ENCODE measurements at regions not wholly inside any gene's neighbourhood (a gene's known extent, or its start where the extent isn't known, plus 50 kb on each side); places are given as distances from the start of the nearest gene placed in this dataset.
"Not testable (repeated sequence)": the region's sequence is repeated elsewhere in the genome, so short reads cannot be mapped to it uniquely, and the experiment has no call there.

GRCh38 chr15:96851613-96852012 lies 521.1 kb downstream of the NR2F2 start:
- peaks cover 31% of the 10 kb centered on the region for H3K9me3 ChIP-seq (ENCODE audit: low read length)
- no peaks in the 10 kb centered on the region for H3K4me1 ChIP-seq (ENCODE audit: low read length)
- H3K36me3 ChIP-seq (ENCODE audit: insufficient read depth, low read length), result no peaks in the 10 kb centered on the region
- H2AFZ ChIP-seq (ENCODE audit: low read length), result no peak overlapping the region
- no peaks in the 10 kb centered on the region for H3K9me2 ChIP-seq (replicated peaks; ENCODE audit: insufficient read depth, low read length)
- no peak for DNase-seq
- H3K27ac ChIP-seq (ENCODE audit: low read length), result no peak overlapping the region
- H3K4me2 ChIP-seq (ENCODE audit: low read depth, low read length, poor library complexity, severe bottlenecking), result no peak overlapping the region
- H3K27me3 ChIP-seq (ENCODE audit: low read length), result no peaks in the 10 kb centered on the region
- H3K79me2 ChIP-seq (ENCODE audit: low read length), result no peaks in the 10 kb centered on the region
- no peak overlapping the region for H3K4me3 ChIP-seq (ENCODE audit: low read length)
- H3K9ac ChIP-seq (ENCODE audit: low read length), result no peak overlapping the region
- no peaks in the 10 kb centered on the region for H4K20me1 ChIP-seq (ENCODE audit: insufficient read depth, low read depth, low read length)

GRCh38 chr15:96858694-96859093 lies 528.2 kb downstream of the NR2F2 start:
- no peaks in the 10 kb centered on the region for H3K4me1 ChIP-seq (ENCODE audit: low read length)
- peaks cover 26% of the 10 kb centered on the region for H3K9me3 ChIP-seq (ENCODE audit: low read length)
- H3K79me2 ChIP-seq (ENCODE audit: low read length), result no peaks in the 10 kb centered on the region
- no peaks in the 10 kb centered on the region for H3K9me2 ChIP-seq (replicated peaks; ENCODE audit: insufficient read depth, low read length)
- no peaks in the 10 kb centered on the region for H3K36me3 ChIP-seq (ENCODE audit: insufficient read depth, low read length)
- no peak overlapping the region for H3K9ac ChIP-seq (ENCODE audit: low read length)
- no peak overlapping the region for H3K4me2 ChIP-seq (ENCODE audit: low read depth, low read length, poor library complexity, severe bottlenecking)
- H2AFZ ChIP-seq (ENCODE audit: low read length), result no peak overlapping the region
- no peak overlapping the region for H3K27ac ChIP-seq (ENCODE audit: low read length)
- no peak overlapping the region for H3K4me3 ChIP-seq (ENCODE audit: low read length)
- no peaks in the 10 kb centered on the region for H4K20me1 ChIP-seq (ENCODE audit: insufficient read depth, low read depth, low read length)
- DNase-seq, result no peak
- H3K27me3 ChIP-seq (ENCODE audit: low read length), result no peaks in the 10 kb centered on the region

GRCh38 chr15:96860741-96861140 lies 530.2 kb downstream of the NR2F2 start:
- H2AFZ ChIP-seq (ENCODE audit: low read length), result no peak overlapping the region
- H3K79me2 ChIP-seq (ENCODE audit: low read length), result no peaks in the 10 kb centered on the region
- no peaks in the 10 kb centered on the region for H3K27me3 ChIP-seq (ENCODE audit: low read length)
- no peak overlapping the region for H3K4me2 ChIP-seq (ENCODE audit: low read depth, low read length, poor library complexity, severe bottlenecking)
- no peaks in the 10 kb centered on the region for H3K36me3 ChIP-seq (ENCODE audit: insufficient read depth, low read length)
- no peaks in the 10 kb centered on the region for H4K20me1 ChIP-seq (ENCODE audit: insufficient read depth, low read depth, low read length)
- H3K4me1 ChIP-seq (ENCODE audit: low read length), result no peaks in the 10 kb centered on the region
- H3K9ac ChIP-seq (ENCODE audit: low read length), result no peak overlapping the region
- no peak for DNase-seq
- peaks cover 29% of the 10 kb centered on the region for H3K9me3 ChIP-seq (ENCODE audit: low read length)
- H3K9me2 ChIP-seq (replicated peaks; ENCODE audit: insufficient read depth, low read length), result no peaks in the 10 kb centered on the region
- H3K4me3 ChIP-seq (ENCODE audit: low read length), result no peak overlapping the region
- H3K27ac ChIP-seq (ENCODE audit: low read length), result no peak overlapping the region

GRCh38 chr15:96867992-96868391 lies 537.5 kb downstream of the NR2F2 start:
- no peak for DNase-seq

GRCh38 chr15:96869122-96869521 lies 538.6 kb downstream of the NR2F2 start:
- Histone ChIP-seq H3K4me2 (ENCODE audit: low read depth, low read length, poor library complexity, severe bottlenecking) (no peak overlapping the region), H3K36me3 (ENCODE audit: insufficient read depth, low read length) (no peaks in the 10 kb centered on the region), H3K4me1 (ENCODE audit: low read length) (no peaks in the 10 kb centered on the region), H3K79me2 (ENCODE audit: low read length) (no peaks in the 10 kb centered on the region), H3K9me3 (ENCODE audit: low read length) (peaks cover 21% of the 10 kb centered on the region), H2AFZ (ENCODE audit: low read length) (no peak overlapping the region), H3K9ac (ENCODE audit: low read length) (no peak overlapping the region), H3K27me3 (ENCODE audit: low read length) (no peaks in the 10 kb centered on the region), H3K27ac (ENCODE audit: low read length) (no peak overlapping the region), H3K9me2 (replicated peaks; ENCODE audit: insufficient read depth, low read length) (no peaks in the 10 kb centered on the region), H3K4me3 (ENCODE audit: low read length) (no peak overlapping the region), H4K20me1 (ENCODE audit: insufficient read depth, low read depth, low read length) (no peaks in the 10 kb centered on the region)
- no peak for DNase-seq

More at GRCh38 chr15:96867992-96868391, 537.5 kb downstream of the NR2F2 start:
- Histone ChIP-seq H3K9me3 (ENCODE audit: low read length) (peaks cover 21% of the 10 kb centered on the region), H3K27ac (ENCODE audit: low read length) (no peak overlapping the region), H3K9ac (ENCODE audit: low read length) (no peak overlapping the region), H2AFZ (ENCODE audit: low read length) (no peak overlapping the region), H3K4me1 (ENCODE audit: low read length) (no peaks in the 10 kb centered on the region), H3K27me3 (ENCODE audit: low read length) (no peaks in the 10 kb centered on the region), H3K4me2 (ENCODE audit: low read depth, low read length, poor library complexity, severe bottlenecking) (no peak overlapping the region), H3K4me3 (ENCODE audit: low read length) (no peak overlapping the region), H3K9me2 (replicated peaks; ENCODE audit: insufficient read depth, low read length) (no peaks in the 10 kb centered on the region), H3K36me3 (ENCODE audit: insufficient read depth, low read length) (no peaks in the 10 kb centered on the region), H3K79me2 (ENCODE audit: low read length) (no peaks in the 10 kb centered on the region), H4K20me1 (ENCODE audit: insufficient read depth, low read depth, low read length) (no peaks in the 10 kb centered on the region)

GRCh38 chr15:96869790-96870189 lies 539.3 kb downstream of the NR2F2 start:
- H3K4me3 ChIP-seq (ENCODE audit: low read length), result no peak overlapping the region
- no peak overlapping the region for H2AFZ ChIP-seq (ENCODE audit: low read length)
- no peaks in the 10 kb centered on the region for H3K79me2 ChIP-seq (ENCODE audit: low read length)
- no peaks in the 10 kb centered on the region for H3K4me1 ChIP-seq (ENCODE audit: low read length)
- no peak overlapping the region for H3K4me2 ChIP-seq (ENCODE audit: low read depth, low read length, poor library complexity, severe bottlenecking)
- no peaks in the 10 kb centered on the region for H4K20me1 ChIP-seq (ENCODE audit: insufficient read depth, low read depth, low read length)
- H3K9me3 ChIP-seq (ENCODE audit: low read length), result peaks cover 21% of the 10 kb centered on the region
- H3K9ac ChIP-seq (ENCODE audit: low read length), result no peak overlapping the region
- DNase-seq, result no peak
- no peaks in the 10 kb centered on the region for H3K27me3 ChIP-seq (ENCODE audit: low read length)
- no peak overlapping the region for H3K27ac ChIP-seq (ENCODE audit: low read length)
- no peaks in the 10 kb centered on the region for H3K36me3 ChIP-seq (ENCODE audit: insufficient read depth, low read length)
- no peaks in the 10 kb centered on the region for H3K9me2 ChIP-seq (replicated peaks; ENCODE audit: insufficient read depth, low read length)

GRCh38 chr15:96870580-96870979 lies 540.1 kb downstream of the NR2F2 start:
- Histone ChIP-seq H3K27ac (ENCODE audit: low read length) (no peak overlapping the region), H3K4me3 (ENCODE audit: low read length) (no peak overlapping the region), H3K9me3 (ENCODE audit: low read length) (peaks cover 15% of the 10 kb centered on the region), H2AFZ (ENCODE audit: low read length) (no peak overlapping the region), H3K4me2 (ENCODE audit: low read depth, low read length, poor library complexity, severe bottlenecking) (no peak overlapping the region), H3K9ac (ENCODE audit: low read length) (no peak overlapping the region), H3K79me2 (ENCODE audit: low read length) (no peaks in the 10 kb centered on the region), H3K27me3 (ENCODE audit: low read length) (no peaks in the 10 kb centered on the region), H3K9me2 (replicated peaks; ENCODE audit: insufficient read depth, low read length) (no peaks in the 10 kb centered on the region), H4K20me1 (ENCODE audit: insufficient read depth, low read depth, low read length) (no peaks in the 10 kb centered on the region), H3K36me3 (ENCODE audit: insufficient read depth, low read length) (no peaks in the 10 kb centered on the region), H3K4me1 (ENCODE audit: low read length) (no peaks in the 10 kb centered on the region)
- no peak for DNase-seq

- DNase-seq; H3K36me3 ChIP-seq (ENCODE audit: insufficient read depth, low read length); H3K4me3 ChIP-seq (ENCODE audit: low read length); H3K9ac ChIP-seq (ENCODE audit: low read length); H2AFZ ChIP-seq (ENCODE audit: low read length); H3K27ac ChIP-seq (ENCODE audit: low read length); H3K4me2 ChIP-seq (ENCODE audit: low read depth, low read length, poor library complexity, severe bottlenecking); H3K9me2 ChIP-seq (replicated peaks; ENCODE audit: insufficient read depth, low read length); H3K4me1 ChIP-seq (ENCODE audit: low read length); H3K79me2 ChIP-seq (ENCODE audit: low read length); H4K20me1 ChIP-seq (ENCODE audit: insufficient read depth, low read depth, low read length); H3K27me3 ChIP-seq (ENCODE audit: low read length): not testable (repeated sequence)
- peaks cover 26% of the 10 kb centered on the region for H3K9me3 ChIP-seq (ENCODE audit: low read length)
Measured at GRCh38 chr15:96877442-96877841, 546.9 kb downstream of the NR2F2 start.

- no peak overlapping the region for H3K4me2 ChIP-seq (ENCODE audit: low read depth, low read length, poor library complexity, severe bottlenecking)
- peaks cover 33% of the 10 kb centered on the region for H3K9me3 ChIP-seq (ENCODE audit: low read length)
- no peaks in the 10 kb centered on the region for H3K36me3 ChIP-seq (ENCODE audit: insufficient read depth, low read length)
- no peaks in the 10 kb centered on the region for H3K79me2 ChIP-seq (ENCODE audit: low read length)
- H3K4me1 ChIP-seq (ENCODE audit: low read length), result no peaks in the 10 kb centered on the region
- no peak overlapping the region for H3K9ac ChIP-seq (ENCODE audit: low read length)
- no peak overlapping the region for H3K4me3 ChIP-seq (ENCODE audit: low read length)
- no peaks in the 10 kb centered on the region for H3K9me2 ChIP-seq (replicated peaks; ENCODE audit: insufficient read depth, low read length)
- H3K27me3 ChIP-seq (ENCODE audit: low read length), result no peaks in the 10 kb centered on the region
- no peak overlapping the region for H3K27ac ChIP-seq (ENCODE audit: low read length)
- DNase-seq, result no peak
- no peaks in the 10 kb centered on the region for H4K20me1 ChIP-seq (ENCODE audit: insufficient read depth, low read depth, low read length)
- no peak overlapping the region for H2AFZ ChIP-seq (ENCODE audit: low read length)
Measured at GRCh38 chr15:96878129-96878528, 547.6 kb downstream of the NR2F2 start.

Data from Karpas-422 (cell line).